ENCODE measurements at regions not wholly inside any gene's neighbourhood (a gene's known extent, or its start where the extent isn't known, plus 50 kb on each side); places are given as distances from the start of the nearest gene placed in this dataset.

DNA sequence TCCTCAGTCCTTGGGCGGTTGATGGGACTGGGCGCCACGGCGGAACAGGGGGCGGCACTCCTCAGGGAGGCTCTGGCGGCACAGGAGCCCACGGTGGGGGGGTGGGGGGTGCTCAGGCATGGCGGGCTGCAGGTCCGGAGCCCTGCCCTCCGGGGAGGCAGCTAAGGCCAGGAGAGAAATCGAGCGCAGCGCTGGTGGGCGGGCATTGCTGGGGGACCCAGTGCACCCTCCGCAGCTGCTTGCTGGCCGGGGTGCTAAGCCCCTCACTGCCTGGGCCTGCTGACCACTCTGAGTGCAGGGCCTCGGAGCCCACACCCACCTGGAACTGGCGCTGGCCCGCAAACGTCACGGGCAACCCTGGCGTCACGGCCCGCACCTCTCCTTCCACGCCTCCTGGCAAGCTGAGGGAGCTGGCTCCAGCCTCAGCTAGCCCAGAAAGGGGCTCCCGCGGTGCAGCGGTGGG lies 164.9 kb upstream of the AGA start:
- TF ChIP-seq FOXA1 (IDR thresholded peaks at IDR 0.05): no peak
- TF ChIP-seq FOXA1 (CRISPR knock-in tag; IDR thresholded peaks at IDR 0.05): no peak
- TF ChIP-seq ZNF530 (CRISPR knock-in tag; IDR thresholded peaks at IDR 0.05; ENCODE audit: low read depth): no peak
- no peak for TF ChIP-seq CREB1 (IDR thresholded peaks at IDR 0.05)
- TF ChIP-seq CREB1 (CRISPR knock-in tag; IDR thresholded peaks at IDR 0.05): no peak
- TF ChIP-seq FOXC1 (CRISPR knock-in tag; IDR thresholded peaks at IDR 0.05; ENCODE audit: borderline replicate concordance): no peak
- TF ChIP-seq, protein P1, sequence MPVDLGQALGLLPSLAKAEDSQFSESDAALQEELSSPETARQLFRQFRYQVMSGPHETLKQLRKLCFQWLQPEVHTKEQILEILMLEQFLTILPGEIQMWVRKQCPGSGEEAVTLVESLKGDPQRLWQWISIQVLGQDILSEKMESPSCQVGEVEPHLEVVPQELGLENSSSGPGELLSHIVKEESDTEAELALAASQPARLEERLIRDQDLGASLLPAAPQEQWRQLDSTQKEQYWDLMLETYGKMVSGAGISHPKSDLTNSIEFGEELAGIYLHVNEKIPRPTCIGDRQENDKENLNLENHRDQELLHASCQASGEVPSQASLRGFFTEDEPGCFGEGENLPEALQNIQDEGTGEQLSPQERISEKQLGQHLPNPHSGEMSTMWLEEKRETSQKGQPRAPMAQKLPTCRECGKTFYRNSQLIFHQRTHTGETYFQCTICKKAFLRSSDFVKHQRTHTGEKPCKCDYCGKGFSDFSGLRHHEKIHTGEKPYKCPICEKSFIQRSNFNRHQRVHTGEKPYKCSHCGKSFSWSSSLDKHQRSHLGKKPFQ (CRISPR knock-in tag; IDR thresholded peaks at IDR 0.05; ENCODE audit: insufficient replicate concordance): no peak
- no peak for TF ChIP-seq RAD21 (CRISPR knock-in tag; IDR thresholded peaks at IDR 0.05)
- TF ChIP-seq ZFP36 (IDR thresholded peaks at IDR 0.05; ENCODE audit: borderline replicate concordance, low read depth, low read length, partially characterized antibody): no peak
- no peak for TF ChIP-seq NFIC (IDR thresholded peaks at IDR 0.05; ENCODE audit: low read length)
- TF ChIP-seq SKIL (CRISPR knock-in tag; IDR thresholded peaks at IDR 0.05; ENCODE audit: borderline replicate concordance): no peak
- no peak for TF ChIP-seq FOXP4 (CRISPR knock-in tag; IDR thresholded peaks at IDR 0.05)
- no peak for TF ChIP-seq SMARCC2 (IDR thresholded peaks at IDR 0.05)
- no peak for TF ChIP-seq ZNF274 (CRISPR knock-in tag; IDR thresholded peaks at IDR 0.05)
- no peak for TF ChIP-seq HNRNPUL1 (IDR thresholded peaks at IDR 0.05; ENCODE audit: low read depth, low read length)
- TF ChIP-seq JUNB (CRISPR knock-in tag; IDR thresholded peaks at IDR 0.05; ENCODE audit: borderline replicate concordance): no peak

All from HepG2 (cell line).